SHP77 treated with DMSO at 0.1 percent for 48 hours (cell line): ENCODE measurements at regions not wholly inside any gene's neighbourhood (a gene's known extent, or its start where the extent isn't known, plus 50 kb on each side); places are given as distances from the start of the nearest gene placed in this dataset.
"Not testable (repeated sequence)": the region's sequence is repeated elsewhere in the genome, so short reads cannot be mapped to it uniquely, and the experiment has no call there.

Source experiments
- DNase-seq: peaks from one replicate; lab custom pipeline; 2025; lab: John Stamatoyannopoulos, UW

DNA sequence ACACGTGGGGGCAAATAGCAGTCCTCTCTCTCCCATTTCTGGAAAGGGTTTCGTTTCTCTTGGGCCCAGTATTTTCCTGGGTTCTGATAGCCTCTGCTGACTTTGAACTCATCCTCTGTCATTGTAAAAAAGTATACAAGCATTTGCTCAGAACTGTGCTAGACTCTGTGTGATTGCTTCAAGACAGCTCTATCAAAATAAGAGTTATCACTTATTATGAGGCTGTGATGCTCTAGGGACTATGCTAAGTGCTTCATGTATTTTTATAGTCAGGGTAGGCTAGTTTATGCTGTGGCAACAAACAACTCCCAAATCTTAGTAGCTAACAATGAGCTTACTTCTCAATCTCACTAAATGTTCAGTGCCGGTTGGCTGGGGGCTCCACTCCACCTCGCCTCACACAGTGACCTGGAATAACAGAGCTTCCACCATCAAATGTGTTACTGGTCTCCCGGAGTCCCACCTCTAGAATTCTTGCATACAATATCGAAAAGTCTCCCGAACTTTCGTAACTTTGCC lies 110.8 kb upstream of the CDC42EP3 start:
- DNase-seq, result no peak

DNA sequence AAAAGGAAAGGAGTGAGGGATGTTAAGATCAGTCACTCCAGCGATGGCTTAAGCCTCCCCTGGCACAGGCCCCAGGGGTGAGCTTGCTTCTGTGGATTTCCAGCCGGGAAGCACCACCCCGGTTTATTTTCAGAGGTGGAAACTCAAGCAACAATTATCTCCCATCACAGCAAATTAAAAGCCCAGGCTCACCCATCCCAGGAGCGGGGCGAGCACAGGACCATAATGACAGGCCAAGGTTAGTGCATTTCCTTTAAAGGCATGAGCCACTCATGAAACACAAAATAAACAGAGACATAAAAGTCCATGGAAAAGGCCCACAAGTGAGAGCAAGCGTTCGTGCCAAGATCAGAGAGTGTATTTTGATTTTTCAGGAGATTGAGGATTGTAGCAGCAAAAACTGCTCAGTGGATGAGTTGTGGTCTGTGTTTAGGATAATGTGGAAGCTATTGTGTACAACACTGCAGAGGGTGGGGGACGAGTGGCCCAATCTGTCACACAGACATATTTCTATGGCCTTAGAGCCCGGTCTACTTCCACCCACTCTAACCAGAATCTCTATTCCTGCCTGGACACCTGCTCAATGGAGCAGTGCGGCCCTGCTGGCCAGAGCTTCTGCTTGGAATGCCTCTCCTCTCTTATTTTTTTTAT lies 111.4 kb upstream of the CDC42EP3 start:
- peak; percentile 93 for DNase-seq

DNA sequence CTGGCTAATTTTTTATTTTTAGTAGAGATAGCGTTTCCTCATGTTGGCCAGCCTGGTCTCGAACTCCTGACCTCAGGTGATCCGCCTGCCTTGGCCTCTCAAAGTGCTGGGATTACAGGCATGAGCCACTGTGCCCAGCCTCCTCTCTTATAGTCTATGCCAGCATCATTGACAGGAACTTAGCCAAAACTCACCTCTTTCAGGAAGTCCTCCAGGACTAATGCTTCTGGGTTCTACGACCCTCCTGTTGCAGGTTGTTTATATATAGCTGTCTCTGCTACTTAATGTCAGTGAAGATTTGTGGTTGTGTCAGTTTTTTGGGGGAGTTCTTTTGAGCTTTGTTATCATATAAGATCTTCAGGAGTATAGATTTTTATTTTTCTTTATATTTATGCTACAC lies 112.1 kb upstream of the CDC42EP3 start:
- DNase-seq, result no peak

DNA sequence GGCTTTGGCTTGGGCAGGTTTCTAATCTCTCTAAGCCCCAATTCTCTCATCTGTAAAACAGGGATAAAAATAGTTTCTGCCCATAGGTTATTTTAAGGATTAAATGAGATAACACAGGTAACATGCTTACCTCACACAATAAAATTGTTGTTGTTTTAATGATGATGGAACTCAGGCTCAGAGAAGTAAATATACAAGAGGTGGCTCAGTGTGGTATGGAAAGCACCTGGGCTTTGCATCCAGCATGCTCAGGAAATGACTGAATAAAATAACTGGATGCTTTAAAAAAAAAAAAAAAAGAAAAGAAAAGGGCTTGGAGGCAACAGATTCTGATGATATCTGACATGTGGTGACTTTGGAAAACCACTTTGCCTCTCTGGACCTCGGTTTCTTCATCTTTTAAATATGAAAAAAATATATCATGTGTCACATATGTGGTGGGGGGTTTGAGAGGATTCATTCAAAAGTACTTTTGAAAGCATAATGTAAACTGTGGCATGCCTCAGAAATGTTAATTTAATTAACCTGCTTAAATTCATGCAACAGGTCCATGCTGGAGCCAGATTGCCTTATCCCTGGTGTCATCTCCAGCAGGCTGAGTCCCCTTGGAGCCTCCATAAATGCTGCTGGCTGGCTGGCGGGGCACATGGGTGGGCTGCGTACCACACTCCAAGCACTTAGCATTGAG lies 112.8 kb upstream of the CDC42EP3 start:
- no peak for DNase-seq

DNA sequence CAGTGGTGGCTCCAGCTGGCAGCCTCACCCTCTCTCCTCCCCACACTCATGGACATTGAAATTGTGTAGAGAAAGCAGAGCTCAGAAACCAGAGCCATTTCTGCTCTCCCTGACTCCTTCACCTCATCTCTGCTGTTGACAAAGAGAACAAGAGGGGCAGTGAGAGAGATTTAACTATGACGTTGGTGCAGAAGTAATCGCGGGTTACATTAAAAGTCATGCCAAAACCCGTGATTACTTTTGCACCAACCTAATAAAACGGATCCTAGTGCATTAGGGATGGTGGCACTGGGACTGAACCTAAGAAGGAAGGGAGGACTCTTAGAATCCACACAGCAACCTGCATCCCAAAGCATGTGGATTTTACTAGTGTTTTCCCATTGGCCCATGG lies 113.3 kb upstream of the CDC42EP3 start:
- peak; percentile 46 for DNase-seq

DNA sequence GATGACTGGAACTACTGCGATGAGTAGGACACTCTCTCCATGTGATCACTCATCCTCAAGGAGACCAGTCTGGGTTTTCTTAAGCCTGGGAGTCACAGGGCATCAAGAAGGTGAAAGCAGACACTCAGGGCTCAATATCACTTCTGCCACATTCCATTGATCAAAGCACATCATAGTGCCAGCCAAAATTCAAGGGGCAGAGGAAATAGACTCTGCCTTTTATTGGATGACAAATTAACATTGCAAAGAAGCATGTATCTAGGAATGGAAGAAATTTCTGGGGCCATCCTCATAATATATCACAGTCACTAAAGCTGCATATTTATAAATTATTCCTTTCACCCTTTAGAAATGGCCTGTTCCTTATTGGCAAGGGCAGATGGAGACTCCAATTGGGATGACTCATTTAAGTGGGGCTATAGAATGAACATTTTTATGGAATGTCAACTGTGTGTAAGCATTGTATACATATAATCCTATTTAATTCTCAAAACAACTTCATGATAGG lies 114.8 kb upstream of the CDC42EP3 start:
- DNase-seq, result peak; percentile 68

DNA sequence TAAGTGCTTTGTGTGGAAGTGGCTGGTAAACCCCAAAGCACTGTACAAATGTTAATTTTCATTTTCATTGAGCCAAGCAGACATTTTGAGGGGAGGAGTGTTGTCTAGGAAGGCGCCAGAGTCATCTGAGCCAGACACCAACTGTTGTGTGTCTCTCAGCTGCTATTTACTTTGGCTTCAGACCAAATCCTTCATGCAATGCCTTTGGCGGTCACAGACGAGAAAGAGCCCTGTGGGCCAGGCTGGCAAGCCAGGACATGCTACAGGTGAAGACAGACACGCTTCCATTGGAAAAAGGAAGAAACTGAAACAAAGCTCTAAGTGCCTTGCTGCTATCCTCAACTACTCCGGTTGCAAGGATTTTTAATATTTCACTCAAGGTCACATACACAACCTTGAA lies 115.4 kb upstream of the CDC42EP3 start:
- peak; percentile 98 for DNase-seq

DNA sequence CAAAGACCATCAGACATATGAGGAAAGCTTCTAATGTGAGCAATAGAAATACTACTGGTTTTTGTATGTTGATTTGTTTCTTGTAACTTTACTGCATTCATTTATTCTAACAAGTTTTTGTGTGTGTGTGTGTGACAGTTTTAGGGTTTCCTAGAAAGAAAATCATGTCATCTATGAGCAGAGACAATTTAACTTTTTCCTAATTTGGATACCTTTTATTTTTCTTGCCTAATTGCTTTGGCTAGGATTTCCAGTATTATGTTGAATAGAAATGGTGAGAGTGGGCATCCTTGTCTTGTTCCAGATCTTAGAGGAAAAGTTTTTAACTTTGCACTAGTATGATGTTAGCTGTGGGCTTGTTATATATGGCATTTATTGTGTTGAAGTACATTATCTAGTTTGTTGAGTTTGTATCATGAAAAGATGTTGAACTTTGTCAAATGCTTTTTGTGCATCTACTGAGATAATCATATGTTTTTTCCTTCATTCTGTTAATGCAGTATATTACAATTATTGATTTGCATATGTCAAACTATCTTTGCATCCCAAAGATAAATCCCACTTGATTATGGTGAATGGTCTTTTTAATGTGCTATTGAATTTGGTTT lies 117.3 kb upstream of the CDC42EP3 start:
- DNase-seq, result no peak

DNA sequence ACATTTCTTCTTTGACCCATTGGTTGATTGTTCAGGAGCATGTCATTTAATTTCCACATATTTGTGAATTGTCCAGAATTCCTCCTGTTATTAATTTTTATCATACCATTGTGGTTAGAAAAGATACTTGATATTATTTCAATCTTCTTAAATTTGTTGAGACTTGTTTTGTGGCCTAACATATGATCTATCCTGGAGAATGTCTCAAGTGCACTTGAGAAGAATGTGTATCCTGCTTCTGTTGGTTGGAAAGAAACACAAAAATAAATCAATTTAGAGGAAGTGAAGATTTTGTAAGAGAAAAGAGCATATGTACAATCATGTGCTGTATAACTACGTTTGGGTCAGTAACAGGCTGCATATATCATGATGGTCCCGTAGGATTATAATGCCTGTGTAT lies 118.6 kb upstream of the CDC42EP3 start:
- no peak for DNase-seq

DNA sequence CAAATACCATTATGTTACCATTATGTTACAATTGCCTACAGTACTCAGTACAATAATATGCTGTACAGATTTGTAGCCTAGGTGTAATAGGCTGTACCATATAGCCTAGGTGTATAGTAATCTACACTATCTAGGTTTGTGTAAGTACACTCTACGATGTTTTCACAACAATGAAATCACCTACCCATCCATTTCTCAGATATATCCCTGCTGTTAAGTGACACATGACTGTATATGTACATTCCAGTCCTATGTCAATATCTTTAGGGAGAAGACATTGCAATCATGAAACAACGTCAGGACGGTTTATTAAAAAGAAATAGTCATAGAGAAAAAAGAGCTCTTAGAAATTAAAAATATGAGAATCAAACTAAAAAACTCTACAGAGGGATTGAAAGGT lies 119.0 kb upstream of the CDC42EP3 start:
- no peak for DNase-seq

DNA sequence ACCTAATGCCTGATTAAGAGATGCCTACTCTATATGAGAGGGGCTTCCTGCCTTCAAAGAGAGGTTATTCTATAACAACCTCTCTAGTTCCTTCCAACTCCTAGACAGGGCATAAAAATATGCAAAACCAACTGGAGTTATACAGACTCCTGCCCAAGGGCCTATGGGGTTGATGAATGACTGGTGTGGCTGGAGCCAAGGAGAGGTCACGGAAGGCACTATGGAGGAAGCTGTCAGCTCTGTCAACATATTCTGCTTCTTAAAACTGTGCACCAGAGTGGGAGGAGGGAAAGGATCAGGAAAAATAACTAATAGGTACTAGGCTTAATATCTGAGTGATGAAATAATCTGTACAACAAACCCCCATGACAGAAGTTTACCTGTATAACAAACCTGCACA lies 120.9 kb upstream of the CDC42EP3 start:
- no peak for DNase-seq

DNA sequence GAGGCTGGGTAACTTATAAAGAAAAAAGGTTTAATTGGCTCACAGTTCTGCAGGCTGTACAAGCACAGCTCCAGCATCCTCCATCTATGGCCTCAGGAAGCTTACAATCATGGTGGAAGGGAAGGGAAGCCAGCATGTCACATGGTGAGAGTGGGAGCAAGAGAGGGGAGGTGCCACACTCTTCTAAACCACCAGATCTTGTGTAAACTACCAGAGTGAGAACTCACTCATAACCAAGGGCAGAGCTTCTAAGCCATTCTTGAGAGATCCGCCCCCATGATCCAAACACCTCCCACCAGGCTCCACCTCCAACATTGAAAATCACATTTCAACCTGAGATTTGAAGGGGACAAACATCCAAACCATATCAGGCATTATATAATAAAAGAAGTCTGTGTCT lies 121.6 kb upstream of the CDC42EP3 start:
- no peak for DNase-seq

DNA sequence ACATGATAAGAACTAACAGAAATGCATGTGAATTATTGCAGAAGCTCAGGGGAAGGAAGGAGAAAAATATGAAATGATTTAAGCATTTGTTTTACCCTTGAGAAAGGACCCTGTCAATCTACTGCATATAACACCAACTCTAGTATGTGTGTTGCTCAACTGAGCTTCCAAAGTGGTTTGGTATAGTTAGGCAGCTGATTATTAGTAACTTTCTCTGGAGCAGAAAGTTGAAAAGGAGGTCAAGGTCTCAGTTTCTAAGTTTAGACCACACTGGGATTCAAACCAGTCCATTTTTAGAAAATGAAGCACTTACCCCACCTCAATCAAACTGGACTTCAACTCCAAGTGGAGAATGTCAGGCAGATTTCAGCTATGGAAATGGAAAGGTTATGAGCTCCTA lies 123.3 kb upstream of the CDC42EP3 start:
- DNase-seq, result no peak

DNA sequence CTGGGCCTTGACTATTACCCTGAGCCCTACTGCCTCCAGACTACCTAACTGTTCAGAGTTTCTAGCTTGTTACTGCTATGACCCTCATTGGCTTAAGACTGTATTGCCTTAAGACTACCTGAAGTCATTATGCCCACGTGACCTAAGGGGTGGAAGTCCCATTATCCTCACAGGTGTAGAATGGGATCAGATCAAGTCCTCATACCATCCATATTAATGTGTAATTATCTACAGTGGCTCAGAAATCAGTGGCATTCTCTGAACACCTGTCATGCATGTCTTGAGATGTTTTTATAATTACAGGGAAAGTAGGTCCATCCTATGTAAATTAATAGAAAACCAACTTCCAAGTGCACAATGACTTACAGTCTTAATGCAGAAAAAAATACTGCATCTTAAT lies 124.0 kb upstream of the CDC42EP3 start:
- no peak for DNase-seq

DNA sequence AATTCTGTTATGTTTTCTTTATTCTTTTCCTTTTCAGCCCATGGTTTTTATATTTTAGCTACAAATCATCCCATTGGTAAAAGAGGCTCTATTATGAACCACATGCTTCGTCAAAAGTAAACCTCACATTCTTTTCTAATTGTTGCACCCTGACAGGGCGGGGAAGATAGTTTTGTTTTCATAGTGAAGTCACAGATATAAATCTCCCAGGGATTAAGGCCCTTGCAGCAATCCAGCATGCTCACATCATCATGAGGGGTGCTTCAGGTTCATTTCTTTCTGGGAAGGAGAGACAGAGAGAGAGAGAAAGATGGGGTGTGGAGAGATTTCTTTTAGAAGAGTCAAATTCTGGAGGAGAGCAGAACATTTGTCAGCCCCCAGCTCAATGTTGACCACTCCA lies 124.5 kb upstream of the CDC42EP3 start:
- no peak for DNase-seq

DNA sequence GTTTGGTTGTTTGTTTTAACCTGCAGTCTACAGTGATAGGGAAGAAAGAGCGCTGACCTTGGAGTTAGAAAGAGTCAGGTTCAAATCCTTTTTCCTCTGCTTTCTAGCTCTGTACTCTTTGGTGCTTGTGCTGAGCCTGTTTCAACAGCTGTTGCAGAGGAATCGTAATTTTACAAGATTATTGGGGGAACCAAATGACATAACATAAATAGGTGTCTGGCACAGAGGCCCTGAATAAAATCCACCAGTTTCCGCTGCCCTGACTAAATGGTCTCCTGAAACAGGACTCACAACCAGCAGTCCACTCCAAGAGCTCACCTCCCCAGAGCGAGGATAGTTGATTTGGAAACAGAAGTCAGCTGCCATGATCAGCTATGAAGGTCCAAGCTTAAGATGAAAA lies 125.0 kb upstream of the CDC42EP3 start:
- no peak for DNase-seq

DNA sequence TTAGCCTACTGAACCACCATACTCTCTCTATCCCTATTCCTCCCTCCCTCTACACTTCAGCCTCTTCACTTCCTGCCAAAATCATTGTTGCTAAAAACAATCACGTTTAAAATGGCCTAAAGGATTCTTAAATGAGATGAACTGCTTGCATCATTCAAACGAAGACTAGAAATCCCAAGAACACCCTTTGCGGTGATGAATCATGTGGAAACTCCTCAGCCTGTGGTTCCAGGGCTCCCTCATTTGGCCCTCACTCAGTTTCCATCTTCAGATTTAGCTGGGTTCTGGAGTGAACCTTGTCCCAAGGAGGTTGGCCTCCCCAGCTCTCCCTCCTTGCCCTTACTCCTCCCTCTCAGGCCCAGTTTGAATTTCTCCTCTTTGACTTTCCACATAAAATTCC lies 125.6 kb upstream of the CDC42EP3 start:
- DNase-seq, result no peak

DNA sequence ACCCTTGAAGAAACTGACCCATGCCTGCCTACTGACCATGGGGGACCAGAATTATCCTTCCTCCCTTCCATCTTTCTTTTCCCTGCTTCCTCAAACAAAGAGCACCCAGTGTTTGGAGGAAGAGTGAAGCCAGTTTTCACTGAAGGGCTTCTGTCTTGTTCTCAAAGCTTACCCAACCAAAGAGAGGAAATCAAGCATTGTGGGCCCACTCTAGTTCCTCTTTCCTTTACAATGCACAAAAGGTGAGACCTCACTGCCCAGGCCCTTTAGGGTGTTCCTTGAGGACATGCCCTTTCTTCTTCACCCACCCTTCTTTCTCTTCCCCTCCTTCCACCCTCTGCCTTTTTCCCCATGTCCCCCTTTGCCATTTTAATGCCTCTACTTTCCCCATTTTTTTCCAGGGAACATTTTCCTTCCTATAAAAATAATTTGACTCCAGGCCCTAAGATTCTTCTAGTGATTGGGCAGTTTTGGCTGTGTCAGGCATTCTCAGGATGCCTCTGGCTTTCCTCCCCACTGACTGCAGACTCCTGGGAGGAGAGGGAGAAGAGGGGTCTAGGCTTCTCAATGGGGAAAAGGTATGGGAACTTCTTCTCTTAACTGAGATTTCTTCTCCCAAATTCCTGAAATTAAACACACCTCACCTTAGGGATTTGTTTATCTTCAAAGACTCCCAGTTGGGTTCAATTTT lies 126.6 kb upstream of the RMDN2 start:
- no peak for DNase-seq

DNA sequence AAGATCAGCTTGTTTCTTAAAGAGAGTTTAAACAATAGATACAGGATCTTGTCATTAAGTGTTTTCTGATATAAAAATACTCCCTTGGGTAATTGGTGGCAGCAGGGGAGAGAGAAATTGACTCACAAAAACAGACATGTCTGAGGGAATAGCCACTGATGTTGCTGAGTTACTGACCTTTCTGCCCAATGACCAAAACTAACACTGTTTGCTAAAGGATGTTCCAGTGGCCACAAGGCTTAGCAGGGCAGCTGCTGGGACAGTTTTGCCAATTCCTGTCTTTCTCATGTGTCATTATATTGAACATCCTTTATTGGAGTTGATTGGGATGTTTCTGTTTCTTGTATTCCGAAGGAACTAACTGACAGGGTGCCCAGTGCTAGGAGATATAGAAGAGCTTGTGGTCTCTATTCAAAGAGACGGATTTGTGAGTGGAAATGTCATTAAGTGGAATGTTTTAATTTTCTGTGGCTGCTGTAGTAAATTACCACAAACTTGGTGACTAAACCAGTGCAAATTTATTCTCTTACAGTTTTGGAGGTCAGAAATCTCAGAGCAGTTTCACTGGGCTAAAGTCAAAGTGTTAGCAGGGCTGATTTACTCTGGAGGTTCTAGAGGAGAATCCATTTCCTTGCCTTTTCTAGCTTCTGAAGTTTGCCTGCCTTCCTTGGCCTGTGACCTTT lies 124.8 kb upstream of the RMDN2 start:
- DNase-seq, result no peak

DNA sequence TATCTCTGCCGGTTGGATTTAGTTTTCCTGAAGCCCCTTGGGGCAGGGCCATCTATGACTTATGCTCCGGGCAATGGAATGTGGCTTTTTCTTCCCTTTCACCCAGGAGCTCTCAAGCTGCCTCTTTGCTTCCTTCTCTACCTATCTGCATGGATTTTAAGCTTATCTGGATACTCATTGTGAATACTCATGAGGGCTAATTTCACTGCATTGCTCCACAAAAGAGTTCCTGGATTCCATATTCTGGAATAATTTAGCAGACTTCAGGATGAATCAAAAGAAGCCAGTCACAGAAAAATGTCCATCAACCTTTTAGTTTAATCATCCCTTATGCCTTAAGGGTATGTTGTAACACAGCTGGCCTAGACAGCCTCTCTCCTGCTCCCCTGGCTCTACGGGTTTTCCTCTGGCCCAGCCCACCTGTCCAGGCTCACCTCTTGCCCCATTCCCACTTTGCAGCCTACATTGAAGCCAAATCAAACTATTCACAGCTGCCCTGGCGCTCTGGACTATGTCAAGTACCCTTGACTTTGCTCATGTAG lies 122.8 kb upstream of the RMDN2 start:
- peak; percentile 77 for DNase-seq

DNA sequence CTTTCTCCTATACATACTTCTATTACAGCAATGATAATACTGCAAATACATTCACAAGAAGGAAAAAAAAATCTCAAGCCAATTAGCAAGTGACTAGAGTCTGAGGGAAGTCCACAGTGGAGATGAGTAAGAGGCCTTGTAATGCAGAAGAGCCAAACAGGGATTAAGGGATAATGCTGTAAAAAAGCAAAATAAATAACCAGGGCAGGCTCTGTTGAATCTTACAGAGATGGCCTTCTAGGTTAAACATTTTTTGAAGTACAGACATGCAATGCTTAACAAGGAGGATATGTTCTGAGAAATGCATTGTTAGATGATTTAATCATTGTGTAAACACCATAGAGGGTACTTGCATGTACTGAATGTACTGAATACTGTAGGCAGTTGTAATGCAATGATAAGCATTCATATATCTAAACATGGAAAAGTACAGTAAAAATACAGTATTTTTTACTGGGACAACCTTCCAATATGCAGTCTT lies 122.1 kb upstream of the RMDN2 start:
- DNase-seq, result peak; percentile 62

DNA sequence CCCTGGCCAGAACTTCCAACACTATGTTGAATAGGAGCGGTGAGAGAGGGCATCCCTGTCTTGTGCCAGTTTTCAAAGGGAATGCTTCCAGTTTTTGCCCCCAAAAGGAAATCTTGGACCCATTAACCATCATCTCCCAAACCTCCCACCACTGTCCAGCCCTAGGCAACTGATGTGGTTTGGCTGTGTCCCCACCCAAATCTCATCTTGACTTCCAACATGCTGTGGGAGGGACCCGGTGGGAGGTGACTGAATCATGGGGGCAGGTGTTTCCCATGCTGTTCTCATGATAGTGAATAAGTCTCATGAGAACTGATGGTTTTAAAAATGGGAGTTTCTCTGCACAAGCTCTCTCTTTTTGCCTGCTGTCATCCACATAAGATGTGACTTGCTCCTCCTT lies 119.1 kb upstream of the RMDN2 start:
- not testable (repeated sequence) for DNase-seq
